ENCODE measurements at regions not wholly inside any gene's neighbourhood (a gene's known extent, or its start where the extent isn't known, plus 50 kb on each side); places are given as distances from the start of the nearest gene placed in this dataset.
"Not testable (repeated sequence)": the region's sequence is repeated elsewhere in the genome, so short reads cannot be mapped to it uniquely, and the experiment has no call there.

GRCh38 chr20:47870475-47870874 lies 85.2 kb upstream of the SULF2 start:
- DNase-seq: no peak

GRCh38 chr20:47868744-47869143 lies 83.5 kb upstream of the SULF2 start:
- no peak for DNase-seq

- DNase-seq: no peak
These were observed 83.0 kb upstream of the SULF2 start for GRCh38 chr20:47868236-47868635.

GRCh38 chr20:47867831-47868230 lies 82.5 kb upstream of the SULF2 start:
- no peak for DNase-seq

GRCh38 chr20:47866480-47866879 lies 81.2 kb upstream of the SULF2 start:
- no peak for DNase-seq

- no peak for DNase-seq
These were observed 80.6 kb upstream of the SULF2 start for GRCh38 chr20:47865912-47866311.

- DNase-seq: no peak
These were observed 80.2 kb upstream of the SULF2 start for GRCh38 chr20:47865451-47865850.

GRCh38 chr20:47863981-47864380 lies 78.7 kb upstream of the SULF2 start:
- DNase-seq: no peak

- no peak for DNase-seq
These were observed 78.2 kb upstream of the SULF2 start for GRCh38 chr20:47863315-47863965.

GRCh38 chr20:47862574-47863240 lies 77.4 kb upstream of the SULF2 start:
- no peak for DNase-seq

- no peak for DNase-seq
These were observed 75.8 kb upstream of the SULF2 start for GRCh38 chr20:47861116-47861515.

- DNase-seq: no peak
These were observed 75.0 kb upstream of the SULF2 start for GRCh38 chr20:47860049-47860830.

GRCh38 chr20:47859278-47859677 lies 74.0 kb upstream of the SULF2 start:
- DNase-seq: no peak

- no peak for DNase-seq
These were observed 72.5 kb upstream of the SULF2 start for GRCh38 chr20:47857569-47858464.

- DNase-seq: no peak
These were observed 71.9 kb upstream of the SULF2 start for GRCh38 chr20:47857187-47857568.

GRCh38 chr20:47855799-47856198 lies 70.5 kb upstream of the SULF2 start:
- DNase-seq: no peak

GRCh38 chr20:47854687-47855212 lies 69.5 kb upstream of the SULF2 start:
- peak; percentile 12 to 33 for DNase-seq

- no peak for DNase-seq
These were observed 66.5 kb upstream of the SULF2 start for GRCh38 chr20:47851774-47852173.

- DNase-seq: no peak
These were observed 64.9 kb upstream of the SULF2 start for GRCh38 chr20:47850146-47850545.

GRCh38 chr20:47849596-47849995 lies 64.3 kb upstream of the SULF2 start:
- DNase-seq: no peak

- no peak for DNase-seq
These were observed 63.7 kb upstream of the SULF2 start for GRCh38 chr20:47849006-47849405.

GRCh38 chr20:47848534-47848933 lies 63.3 kb upstream of the SULF2 start:
- not testable (repeated sequence) for DNase-seq
